ENCODE measurements at regions not wholly inside any gene's neighbourhood (a gene's known extent, or its start where the extent isn't known, plus 50 kb on each side); places are given as distances from the start of the nearest gene placed in this dataset.

GRCh38 chr3:102092617-102093466 is 243.5 kb downstream of the NFKBIZ start:
- no peak for TF ChIP-seq CTCF (conservative IDR thresholded peaks at IDR 0.05; ENCODE audit: low read depth, low read length)

GRCh38 chr3:102094506-102094905 is 245.2 kb downstream of the NFKBIZ start:
- no peak overlapping the region for H3K4me3 ChIP-seq (ENCODE audit: low read depth, low read length)
- TF ChIP-seq CTCF (conservative IDR thresholded peaks at IDR 0.05; ENCODE audit: low read depth, low read length): no peak
- no peak for DNase-seq (ENCODE audit: low read depth)

More at GRCh38 chr3:102092617-102093466, 243.5 kb downstream of the NFKBIZ start:
- no peak overlapping the region for H3K4me3 ChIP-seq (ENCODE audit: low read depth, low read length)
- peak; percentile 95 for DNase-seq (ENCODE audit: low read depth)

GRCh38 chr3:102095383-102095782 is 246.1 kb downstream of the NFKBIZ start:
- DNase-seq (ENCODE audit: low read depth): no peak
- no peak for TF ChIP-seq CTCF (conservative IDR thresholded peaks at IDR 0.05; ENCODE audit: low read depth, low read length)
- no peak overlapping the region for H3K4me3 ChIP-seq (ENCODE audit: low read depth, low read length)

GRCh38 chr3:102096066-102096465 is 246.8 kb downstream of the NFKBIZ start:
- H3K4me3 ChIP-seq (ENCODE audit: low read depth, low read length): no peak overlapping the region
- no peak for DNase-seq (ENCODE audit: low read depth)
- no peak for TF ChIP-seq CTCF (conservative IDR thresholded peaks at IDR 0.05; ENCODE audit: low read depth, low read length)

GRCh38 chr3:102098130-102098885 is 249.0 kb downstream of the NFKBIZ start:
- DNase-seq (ENCODE audit: low read depth): no peak
- TF ChIP-seq CTCF (conservative IDR thresholded peaks at IDR 0.05; ENCODE audit: low read depth, low read length): no peak

GRCh38 chr3:102099913-102100312 is 250.6 kb downstream of the NFKBIZ start:
- no peak overlapping the region for H3K4me3 ChIP-seq (ENCODE audit: low read depth, low read length)
- no peak for DNase-seq (ENCODE audit: low read depth)
- TF ChIP-seq CTCF (conservative IDR thresholded peaks at IDR 0.05; ENCODE audit: low read depth, low read length): no peak

More at GRCh38 chr3:102098130-102098885, 249.0 kb downstream of the NFKBIZ start:
- H3K4me3 ChIP-seq (ENCODE audit: low read depth, low read length): no peak overlapping the region
